ENCODE measurements at regions not wholly inside any gene's neighbourhood (a gene's known extent, or its start where the extent isn't known, plus 50 kb on each side); places are given as distances from the start of the nearest gene placed in this dataset.

DNA sequence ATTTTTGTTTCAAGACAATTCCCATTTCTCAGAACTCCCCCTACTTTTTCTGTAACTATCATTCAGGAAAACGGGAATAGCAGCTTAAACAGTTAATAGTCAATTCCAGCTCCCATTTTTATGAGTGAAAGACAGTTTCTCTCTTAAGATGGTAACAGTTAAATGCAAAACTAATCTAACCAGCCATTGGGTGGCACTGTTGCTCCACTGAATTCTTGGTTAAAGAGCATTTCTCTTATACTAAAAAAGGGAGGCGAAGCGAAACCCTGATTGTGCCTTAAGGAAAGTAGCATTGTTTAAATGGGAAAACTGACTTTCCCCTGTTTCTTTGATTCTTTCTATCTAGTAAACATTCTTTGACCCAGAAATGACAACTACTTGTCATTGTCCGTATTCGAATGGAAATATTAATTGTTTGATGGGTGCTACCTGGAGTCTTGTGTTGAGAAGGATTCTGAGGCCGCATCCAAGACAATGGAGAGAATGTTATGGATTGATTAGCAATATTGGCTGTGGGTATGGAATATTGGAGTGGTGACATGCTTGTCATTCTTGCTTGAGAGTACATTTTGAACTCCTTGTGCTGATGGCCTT, 507.8 kb downstream of the MAT2B start:
- peak; percentile 73 to 85 (median 74) for DNase-seq

DNA sequence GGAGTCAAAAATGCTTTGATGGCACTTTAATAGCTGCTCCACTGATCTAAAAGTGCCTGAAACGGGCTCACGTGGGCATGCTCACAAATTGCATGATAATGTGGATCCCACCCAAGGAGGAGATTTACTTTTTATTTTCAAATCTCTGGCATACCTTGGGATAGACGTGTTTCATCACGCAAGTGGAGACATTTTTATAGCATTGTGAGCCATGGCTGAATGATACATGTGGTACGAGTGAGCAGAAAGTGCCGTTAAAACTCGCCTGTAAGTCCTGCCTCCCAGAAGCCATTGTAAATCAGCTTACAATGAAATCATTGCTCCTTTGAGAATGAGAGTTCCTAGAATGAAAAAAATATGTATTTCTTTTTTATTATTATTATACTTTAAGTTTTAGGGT, 514.7 kb downstream of the MAT2B start:
- no peak for DNase-seq

DNA sequence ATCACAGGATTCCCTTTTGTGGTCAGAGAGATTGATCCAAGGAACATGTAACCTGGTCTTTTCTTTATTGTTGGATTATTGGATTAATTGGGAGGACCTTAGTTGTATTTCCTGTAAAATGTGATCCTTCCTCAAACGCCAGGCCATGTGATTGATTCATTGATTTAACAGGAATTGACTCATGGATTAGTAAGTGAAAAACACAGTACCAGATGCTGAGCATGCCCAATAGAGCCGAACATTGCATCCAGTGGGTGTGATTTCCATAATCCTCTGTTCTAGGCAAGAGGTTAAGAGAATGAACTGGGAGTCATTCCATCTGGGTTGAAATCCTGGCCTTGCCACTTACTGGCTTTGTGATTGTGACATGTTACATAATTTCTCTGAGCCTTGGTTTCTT, 522.3 kb downstream of the MAT2B start:
- DNase-seq, result no peak

DNA sequence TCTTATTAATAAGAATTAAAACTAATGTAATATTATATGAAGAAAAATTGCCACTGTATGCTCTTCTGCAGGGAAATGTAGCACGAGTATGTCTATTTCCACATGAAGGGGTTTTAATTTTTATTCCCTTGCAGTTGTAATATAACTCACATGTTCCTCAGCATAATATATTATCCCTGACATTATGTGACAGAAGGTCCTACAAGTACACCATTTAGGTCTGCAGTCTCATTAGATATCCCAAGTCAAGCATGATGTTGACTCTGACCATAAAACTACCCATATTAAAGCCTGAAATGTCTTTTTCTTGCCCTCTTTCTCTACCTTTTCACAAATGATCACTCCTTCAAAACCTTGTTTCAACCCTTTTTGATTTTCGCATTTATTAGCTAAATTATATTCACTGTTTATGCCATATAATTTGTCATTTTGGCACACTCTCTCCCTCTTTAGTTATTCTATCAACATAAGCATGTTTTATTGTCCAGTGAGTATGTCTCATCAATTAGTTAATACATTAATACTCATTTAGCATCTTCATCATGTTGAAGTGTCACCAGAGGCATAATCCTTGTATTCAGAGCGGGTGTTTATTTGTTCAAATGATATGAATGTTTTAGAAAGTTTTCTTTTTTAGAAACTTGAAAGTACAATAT, 532.8 kb downstream of the MAT2B start:
- DNase-seq, result no peak

DNA sequence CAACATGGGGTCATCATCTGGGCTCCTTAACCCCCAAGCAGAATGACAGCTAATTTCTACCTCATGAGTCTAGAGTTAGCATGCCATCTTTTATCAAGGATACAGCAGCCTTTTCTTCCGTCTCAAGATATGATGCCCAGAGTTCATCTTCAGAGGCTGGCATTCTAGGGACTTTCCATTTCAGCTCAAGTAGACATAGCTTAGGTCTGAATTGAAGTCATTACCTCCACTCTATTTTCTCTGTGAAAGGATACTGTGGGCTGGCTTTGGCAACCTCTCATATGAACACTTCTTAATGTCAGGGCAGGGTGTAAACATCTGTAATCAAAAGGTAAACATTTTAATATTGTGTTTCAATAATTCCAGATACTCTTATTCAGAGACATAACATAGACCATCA, 535.7 kb downstream of the MAT2B start:
- no peak for DNase-seq

DNA sequence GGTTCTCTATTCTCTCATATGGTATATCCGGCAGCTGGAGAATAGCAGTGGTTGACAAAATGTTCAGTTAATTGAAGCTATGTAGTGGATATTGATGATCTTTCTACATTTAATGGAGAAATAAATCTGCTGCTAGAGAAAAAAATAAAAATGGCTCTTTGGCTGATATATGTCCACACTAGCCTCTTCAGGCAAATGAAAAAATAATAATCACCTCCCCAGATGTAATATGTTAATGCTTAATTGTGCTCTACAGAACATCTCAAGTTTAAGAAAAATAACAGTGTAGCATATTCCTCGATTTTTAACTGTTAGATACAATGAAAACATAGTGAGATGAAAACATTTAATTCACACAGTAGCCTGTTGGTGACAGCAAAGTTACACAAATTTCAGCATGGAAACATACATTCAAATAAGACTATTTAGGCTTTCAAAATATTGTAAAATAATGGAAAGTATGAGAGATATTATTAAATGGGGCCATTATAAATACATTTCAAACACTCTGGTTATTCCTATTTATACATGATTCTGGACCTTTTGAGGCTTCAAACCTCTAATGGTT, 543.0 kb downstream of the MAT2B start:
- peak in 2 of 3 donors; percentile 22 to 45 for DNase-seq

DNA sequence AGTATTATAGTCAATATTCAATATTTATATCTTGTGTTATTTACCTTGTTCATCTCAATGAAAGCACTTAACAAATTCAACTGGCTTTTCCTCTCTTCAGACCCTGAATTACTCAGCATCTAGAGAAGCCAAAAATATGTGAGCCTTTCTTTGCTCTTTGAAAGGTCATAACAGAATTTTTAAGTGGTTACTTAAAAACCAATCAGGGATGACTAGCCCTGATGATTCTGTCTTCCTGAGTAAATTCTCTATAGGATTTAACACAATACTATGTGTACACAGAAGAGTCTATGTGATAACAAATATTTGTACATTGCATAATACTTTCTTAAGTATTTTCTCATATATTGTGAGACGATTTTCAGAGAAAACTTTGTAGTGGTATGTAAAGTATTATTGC, 546.3 kb downstream of the MAT2B start:
- no peak for DNase-seq

DNA sequence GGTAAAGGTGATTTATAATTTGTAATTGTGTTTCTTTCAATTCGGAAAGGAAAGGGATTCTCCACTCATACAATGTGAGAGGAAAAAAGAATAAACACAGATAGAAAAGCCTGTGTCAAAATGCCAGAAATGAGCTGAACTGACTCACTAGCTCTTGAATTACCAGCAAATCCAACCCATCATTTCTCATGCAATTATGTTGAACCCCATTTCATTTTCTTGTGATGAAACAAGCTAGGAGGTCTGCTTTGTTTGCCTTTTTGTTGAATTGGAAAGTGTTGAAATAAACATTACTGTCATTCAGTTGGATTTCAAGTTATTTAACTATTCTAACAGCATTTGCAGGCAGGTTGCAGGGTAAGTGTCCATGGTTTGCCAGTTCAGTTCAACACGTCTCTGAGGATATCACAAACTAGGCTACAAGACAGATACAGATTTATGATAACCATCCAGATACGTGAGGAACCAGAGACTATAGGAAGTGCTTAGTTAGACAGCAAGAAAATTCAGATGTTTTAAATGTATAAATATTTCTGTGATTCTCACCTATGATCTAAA, 547.2 kb downstream of the MAT2B start:
- no peak for DNase-seq

DNA sequence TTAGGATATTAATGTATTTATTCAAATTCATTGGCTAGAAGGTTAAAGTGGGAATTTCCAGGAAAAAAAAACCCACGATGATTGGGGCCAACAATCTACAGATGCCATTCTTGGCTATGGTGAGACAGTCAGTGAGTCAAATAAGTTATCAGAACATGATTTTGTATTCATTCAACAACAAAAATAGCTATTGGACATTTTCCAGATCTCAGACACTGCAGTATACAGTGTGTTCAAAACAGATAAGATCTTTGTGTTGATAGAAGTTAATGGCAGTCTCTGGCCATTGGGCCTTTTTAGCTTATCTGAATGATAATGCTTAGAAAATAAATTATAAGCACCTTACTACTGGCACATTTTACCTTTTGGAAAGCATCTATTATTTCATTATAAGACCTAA, 547.7 kb downstream of the MAT2B start:
- DNase-seq, result no peak

DNA sequence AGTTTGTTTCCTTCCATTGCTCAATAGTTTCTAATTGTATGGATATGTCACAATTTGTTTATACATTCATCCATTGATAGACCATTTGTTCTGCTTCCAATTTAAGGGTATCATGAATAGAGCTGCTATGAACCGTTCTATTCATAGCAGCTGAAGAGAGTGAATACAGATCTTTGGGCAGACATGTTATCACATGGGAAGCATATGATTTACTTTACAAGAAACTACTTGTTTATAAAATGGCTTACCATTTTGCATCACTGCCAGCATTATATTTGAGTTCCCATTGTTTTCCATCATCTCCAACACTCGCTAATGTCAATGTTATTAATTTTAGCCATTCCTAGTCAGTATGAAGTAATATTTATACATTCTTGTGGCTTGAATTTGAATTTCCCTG, 549.0 kb downstream of the MAT2B start:
- DNase-seq, result no peak

DNA sequence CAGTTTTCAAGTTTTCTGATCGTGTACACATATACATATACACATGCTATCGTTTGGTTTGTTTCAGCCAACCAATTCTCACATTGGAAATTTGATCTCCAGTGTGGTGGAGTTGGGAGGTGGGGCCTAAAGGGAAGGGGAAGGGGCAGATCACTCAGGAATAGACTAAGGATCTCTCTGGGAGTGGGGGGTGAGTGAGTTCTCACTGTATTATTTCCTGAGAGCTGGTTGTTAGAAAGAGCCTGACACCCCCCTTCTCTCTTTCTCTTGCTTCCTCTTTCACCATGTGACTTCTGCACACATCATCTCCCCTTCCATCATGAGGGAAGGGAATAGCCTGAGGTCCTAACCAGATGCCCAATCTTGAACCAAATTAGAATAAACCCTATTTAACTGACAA, 551.7 kb downstream of the MAT2B start:
- DNase-seq, result no peak

DNA sequence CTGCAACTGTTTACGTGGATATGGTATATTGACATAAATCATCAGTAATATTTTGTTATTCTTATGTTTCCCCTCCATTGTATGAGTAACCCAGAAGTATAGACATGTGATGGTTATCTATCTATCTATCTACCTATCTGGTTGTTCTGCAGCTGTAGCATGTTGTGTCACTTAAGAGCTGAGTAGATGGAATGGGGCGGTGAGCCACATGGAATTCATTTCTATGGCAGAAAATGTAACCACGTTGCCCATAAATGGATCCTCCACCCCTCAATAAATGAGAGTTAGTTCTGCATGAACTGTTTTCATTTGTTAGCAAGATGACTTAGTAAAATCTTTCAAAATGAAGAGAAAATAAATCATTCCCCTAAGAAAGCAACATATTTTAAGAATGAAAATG, 553.2 kb downstream of the MAT2B start:
- DNase-seq, result peak in 1 of 3 donors; percentile 17

DNA sequence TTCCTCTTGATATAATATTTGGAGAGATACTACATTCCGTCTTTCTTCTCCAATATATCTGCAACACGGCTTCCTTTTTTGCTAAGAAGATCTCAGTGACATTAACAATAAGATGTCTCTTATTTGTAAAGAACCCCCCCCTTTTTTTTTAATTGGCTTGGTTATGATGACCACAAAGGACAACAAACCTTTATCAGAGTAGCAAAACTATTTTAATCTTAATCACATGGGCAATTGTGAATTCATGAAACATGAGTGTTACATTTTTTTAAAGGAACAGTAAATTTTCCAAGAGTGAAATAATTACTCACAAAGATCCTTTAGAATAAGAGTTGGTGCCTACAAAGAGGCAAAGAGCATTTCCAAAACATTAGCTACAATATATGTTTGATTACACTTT, 554.1 kb downstream of the MAT2B start:
- no peak for DNase-seq

DNA sequence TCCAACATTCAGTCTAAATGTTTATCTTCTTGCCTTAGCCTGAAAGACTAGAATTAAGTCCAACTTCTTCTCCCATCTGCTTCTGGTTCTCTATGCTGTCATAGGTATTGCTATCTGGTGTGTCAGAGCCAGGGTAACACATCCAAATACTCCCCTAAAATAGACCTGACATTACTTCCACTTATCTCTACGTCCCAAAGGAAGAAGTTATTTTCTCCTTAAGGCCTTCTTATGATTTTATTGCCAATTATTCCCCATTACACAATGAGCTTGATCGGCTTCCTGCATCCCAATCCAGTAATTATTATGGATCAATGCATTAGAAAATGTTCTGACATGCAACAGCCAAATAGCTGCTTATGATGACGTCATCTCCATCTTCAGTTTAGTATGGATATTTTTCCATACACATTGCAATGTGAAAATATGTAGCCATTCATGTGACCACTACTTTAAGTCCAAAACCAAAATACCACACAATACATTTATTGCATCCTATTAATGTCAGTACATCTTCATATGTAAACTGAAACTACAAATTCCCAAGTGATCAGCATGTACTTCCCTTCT, 555.5 kb downstream of the MAT2B start:
- DNase-seq, result peak; percentile 13 to 72 (median 23)

DNA sequence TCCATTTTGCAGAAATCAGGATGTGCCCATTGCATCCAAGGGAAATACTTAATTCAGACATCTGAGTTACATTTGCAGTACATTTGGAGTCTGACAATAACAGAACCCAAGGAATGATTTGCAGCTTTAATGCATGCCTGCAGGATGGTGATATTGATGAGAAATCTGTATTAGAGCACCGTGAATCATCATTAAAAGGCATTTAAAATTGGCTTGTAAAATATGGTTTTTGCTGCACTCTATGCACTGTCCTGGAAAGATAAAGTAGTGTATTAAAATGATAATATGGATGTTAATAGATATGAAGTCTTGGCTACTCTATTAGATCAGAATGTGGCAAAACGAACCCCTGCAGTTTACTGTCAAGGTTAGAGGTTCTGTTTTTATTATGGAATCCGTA, 556.9 kb downstream of the MAT2B start:
- DNase-seq, result no peak

DNA sequence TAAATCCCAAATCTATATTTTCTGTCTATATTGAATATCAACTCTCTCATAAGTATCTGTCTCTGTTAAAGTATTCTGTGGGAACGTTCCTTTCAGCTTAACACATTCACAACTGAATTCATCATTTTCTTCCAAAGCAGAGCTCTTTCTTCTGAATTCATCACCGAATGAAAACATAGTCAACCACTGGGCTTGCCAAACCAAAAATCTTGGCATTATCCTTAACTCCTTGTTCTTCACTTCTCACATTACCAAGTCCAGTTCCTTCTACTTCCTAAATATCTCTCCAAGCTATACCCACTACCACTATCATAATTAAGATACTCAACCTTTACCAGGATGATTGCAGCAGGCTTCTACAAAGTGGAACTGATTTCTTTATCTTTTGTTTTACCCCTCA, 559.8 kb downstream of the MAT2B start:
- DNase-seq, result no peak

DNA sequence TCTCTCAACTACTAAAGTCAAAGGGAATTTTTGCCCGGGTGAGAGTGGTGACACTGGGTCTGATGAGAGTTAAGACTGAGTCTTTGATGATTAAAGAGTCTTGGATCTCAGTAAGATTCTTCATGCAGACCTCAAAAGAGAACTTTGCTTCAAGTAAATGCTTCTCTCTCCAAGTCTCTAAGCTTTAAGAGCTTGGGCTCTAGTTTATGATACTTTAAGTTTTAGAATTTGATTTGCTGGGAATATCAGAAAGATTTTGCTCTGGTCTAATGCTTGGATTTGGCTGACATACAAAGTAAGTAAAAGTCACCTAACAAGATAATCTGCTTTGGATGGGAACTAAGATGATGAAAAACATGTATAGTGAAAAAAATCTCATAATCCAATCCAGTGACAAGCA, 566.3 kb downstream of the MAT2B start:
- no peak for DNase-seq

DNA sequence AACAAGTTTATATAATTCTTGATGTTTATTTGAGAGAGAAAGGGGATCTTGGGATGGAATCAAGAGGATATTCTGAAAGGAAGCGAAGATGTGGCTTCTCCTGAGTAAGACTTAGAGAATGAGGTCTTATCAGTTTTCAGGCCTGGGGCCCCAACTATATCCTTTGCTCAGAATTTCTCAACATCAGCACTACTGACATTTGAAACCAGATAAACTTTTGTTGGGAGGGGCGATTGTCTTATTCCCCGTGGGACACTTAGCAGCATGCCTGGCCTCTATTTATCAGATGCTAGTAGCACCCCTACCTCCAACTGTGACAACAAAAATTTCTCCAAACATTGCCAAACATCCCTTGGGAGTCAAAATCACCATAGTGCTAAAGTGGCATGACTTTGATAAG, 567.7 kb downstream of the MAT2B start:
- DNase-seq, result no peak

DNA sequence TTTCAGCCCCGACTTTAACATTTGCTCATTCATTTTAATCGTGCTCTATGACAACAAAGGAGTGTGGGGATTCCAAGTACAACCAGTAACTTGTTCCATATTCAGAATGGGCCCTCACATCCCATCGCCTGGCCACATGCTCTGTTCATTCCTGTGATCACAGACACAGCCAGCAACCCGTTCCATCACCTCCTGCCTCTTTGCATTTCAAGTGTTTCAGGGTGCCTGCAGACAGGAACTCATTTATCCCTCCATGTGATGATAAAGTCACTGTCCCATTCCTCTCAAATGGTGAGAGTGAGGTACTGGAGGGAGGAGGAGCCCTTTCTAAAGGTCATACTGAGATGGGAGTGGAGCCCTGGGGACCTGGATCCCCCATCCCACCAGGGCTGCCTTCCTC, 571.1 kb downstream of the MAT2B start:
- no peak for DNase-seq

DNA sequence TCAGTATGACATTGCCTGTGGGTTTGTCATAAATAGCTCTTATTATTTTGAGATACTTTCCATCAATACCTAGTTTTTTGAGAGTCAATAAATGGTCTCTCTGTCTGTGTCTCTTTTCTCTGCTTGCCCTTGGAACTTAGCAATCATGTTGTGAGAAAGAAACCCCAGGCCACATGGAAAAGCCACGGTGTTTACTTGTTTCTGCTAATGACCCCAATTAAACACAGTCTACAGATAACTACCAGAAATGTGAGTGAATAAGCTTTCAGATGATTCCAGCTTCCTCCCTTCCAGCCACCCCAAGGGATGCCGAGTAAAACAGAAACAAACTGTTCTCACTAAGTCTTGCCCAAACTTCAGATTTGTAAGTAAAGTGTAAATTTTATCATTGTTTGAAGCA, 584.9 kb downstream of the MAT2B start:
- DNase-seq, result no peak

DNA sequence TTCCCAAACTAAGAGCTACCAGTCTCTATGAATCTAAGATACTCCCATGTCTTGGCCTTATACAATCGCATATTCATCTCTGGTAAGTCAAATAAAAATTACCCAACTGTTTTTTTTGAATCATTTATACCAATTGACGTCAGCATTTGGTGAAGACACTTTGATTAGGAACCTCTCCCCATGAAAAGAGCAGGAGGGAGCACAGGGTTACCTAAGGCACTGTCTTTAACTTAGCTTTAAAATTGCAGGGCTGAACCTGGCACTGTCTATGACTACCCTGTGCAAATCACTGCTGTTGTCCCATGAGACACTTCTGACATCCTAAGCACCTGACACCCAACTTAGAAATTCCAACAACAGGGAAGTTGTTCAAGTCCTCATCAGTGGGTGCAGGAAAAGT, 586.4 kb downstream of the MAT2B start:
- no peak for DNase-seq

DNA sequence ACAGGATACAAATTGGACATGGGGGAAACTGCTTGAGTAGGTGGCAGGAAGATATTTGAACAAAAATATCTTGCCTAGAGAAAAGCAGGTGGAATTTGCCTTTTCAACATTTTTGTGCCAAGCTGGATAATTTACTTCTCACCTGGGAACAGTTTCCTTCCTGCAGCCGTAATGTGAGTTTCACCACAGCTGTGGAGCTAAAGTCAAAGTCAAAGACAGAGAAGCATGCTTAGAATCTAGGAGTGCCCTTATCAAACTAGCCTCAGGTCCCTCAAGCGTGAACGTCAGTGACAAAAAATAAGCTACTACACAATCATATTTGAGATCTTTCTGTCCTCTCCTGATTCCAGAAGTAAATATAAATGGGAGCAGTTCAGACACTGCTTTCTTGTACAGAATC, 588.9 kb downstream of the MAT2B start:
- peak in 1 of 3 donors; percentile 21 for DNase-seq

DNA sequence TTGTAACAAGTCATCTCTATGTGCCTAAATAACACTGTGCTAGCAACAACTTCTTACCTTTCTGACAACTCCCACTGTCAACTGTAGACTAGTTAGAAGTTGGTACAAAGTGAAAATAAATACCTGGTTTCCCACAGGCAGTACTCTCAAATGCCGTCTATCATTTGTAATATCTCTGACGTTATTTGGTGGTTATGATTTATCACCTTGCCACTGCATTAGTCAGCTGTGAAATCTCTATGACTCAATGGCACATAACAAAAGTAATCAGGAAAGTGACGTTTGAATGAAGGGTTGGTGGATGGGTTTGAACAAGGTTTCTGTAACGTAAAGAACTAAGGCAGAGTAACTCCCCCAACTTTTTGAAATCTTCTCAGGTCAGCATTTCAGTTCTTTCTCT, 592.3 kb downstream of the MAT2B start:
- DNase-seq, result no peak

All from muscle of back (tissue), 3 donors.